ENCODE measurements at regions not wholly inside any gene's neighbourhood (a gene's known extent, or its start where the extent isn't known, plus 50 kb on each side); places are given as distances from the start of the nearest gene placed in this dataset.

- no peak for TF ChIP-seq CTCF (IDR thresholded peaks at IDR 0.05; ENCODE audit: insufficient read depth, low read length)
- no peak for TF ChIP-seq REST (IDR thresholded peaks at IDR 0.05; ENCODE audit: insufficient replicate concordance, low read depth)
- no peak for TF ChIP-seq POLR2AphosphoS5 (IDR thresholded peaks at IDR 0.05; ENCODE audit: low read depth)
Observed at GRCh38 chr2:42984081-42984480, 191.7 kb upstream of the HAAO start.
